GM19240 (cell line): ENCODE measurements at regions not wholly inside any gene's neighbourhood (a gene's known extent, or its start where the extent isn't known, plus 50 kb on each side); places are given as distances from the start of the nearest gene placed in this dataset.

ENCODE experiments used
- DNase-seq: peaks from one replicate; pipeline ENCODE4 v3.0.0; 2011; ENCODE audit warnings: low spot score; ENCODE audit not compliant: insufficient read length

DNA sequence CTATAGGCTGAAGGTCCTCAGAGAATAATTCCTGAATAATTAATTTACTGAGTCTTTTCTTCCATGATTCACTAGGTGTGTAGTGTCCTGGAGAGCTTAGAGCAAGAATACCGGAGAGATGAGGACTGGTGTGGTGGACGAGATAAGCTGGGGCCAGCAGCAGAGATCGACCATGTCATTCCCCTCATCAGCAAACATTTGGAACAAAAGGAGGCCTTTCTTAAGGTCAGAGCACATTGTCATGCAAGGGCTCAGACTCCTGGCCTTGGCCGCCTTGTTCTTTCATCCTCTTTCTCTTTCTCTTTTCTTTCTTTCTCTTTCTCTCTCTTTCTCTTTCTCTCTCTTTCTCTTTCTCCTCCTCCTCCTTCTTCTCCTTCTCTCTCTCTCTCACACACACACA is 291.4 kb upstream of the UMPS start:
- no peak for DNase-seq

DNA sequence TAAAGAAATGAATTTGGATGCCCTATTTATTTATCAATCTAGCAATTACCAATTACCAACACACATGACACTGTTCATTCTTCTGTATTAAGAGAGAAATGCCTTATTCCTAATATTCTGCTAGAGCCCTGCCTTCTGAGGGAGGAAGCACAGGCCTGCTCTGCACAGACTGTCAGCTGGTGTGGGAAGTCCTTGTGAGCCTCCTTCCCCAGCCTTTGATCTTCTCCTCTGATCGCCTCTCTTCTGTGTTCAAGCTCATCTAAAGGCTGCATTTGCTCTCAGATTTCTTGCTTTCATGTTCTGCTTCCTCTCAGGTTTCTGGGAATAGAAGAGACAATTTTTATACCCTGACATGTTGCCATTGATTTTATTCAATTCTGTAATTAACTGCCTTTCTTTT is 290.6 kb upstream of the UMPS start:
- no peak for DNase-seq

DNA sequence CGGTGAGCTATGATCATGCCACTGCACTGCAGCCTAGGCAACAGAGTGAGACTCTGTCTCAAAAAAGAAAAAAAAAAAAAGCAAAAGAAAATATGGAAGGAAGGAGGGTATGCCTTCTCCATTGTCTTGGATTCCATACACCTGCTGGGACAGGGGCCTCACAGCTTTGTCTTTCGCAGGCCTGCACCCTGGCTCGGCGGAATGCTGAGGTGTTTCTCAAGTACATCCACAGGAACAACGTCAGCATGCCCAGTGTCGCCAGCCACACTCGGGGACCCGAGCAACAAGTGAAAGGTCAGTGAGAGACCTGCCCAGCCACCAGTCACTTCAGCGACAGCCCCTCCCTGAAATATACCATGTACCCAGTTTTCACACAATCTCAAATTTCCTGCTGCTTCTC is 288.5 kb upstream of the UMPS start:
- DNase-seq, result no peak

DNA sequence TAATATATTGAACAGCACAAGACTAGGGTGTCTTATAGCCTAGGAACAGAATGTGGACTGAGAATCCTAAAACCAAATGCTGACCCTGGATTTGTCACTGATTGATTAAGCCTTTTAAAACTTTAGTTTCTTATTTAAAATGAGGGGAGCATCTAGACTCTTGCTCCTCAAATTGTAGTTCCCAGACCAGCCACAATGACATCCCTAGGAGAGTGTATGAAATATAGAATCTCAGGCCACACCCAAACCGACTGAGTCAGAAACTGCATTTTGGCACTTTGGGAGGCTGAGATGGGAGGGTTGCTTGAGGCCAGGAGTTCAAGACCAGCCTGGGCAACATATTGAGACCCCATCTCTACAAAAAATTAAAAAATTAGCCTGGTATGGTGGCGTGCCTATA is 287.8 kb upstream of the UMPS start:
- DNase-seq, result no peak

DNA sequence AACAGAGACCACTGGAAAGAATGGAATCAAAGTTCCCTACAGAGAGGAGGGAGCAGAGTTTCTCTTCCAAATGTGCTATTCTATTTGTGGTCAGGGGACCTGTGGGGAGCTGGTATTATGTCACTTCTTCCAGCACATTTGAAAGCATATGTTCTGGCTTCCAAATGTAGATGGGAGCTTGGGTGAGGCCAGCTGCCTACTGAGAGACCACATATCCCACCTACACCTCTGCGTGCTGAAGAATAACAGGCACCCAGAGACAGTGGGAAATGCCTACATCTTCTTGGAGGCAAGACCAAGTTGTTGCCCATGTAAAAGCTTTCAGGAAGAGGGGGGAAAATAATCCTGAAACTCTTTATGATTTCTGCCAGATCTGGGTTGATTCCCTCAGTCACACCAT is 286.8 kb upstream of the UMPS start:
- DNase-seq, result no peak

DNA sequence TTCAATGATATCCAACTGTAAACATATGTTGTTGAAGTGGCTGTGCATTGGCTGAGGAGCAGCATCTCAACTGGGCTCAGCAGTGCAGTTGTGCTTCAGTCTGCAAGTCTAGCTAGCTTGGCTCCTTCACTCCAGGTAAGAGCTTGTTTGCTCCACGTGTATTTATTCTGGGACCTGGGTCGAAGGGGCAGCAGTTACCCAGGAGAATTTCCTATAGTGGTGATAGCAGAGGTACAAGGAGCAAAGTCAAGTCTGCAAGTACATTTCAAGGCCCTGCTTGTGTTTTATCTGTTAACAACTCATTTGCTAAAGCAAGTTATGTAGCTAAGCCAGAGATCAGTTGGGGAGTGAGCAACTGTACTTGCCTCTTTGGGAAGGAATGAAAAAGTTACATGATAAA is 286.2 kb upstream of the UMPS start:
- DNase-seq, result no peak

DNA sequence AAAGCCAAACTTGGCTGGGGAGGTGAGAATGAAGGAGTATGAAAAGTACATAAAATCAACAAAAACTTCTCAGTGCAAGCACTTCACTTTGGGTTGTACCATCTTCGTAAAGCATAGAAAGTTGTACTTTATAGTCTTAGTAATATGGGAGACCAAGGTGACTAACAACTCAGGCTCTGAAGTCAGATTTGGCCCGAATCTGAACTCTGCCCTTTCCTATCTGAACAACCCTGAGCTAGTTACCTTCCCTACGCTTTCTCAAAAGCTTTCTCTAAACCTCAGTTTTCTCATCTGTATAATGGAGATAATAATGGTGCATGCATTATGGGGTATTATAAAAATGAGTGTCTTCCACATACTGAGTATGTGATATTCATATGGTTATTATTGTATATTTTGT is 285.4 kb upstream of the UMPS start:
- DNase-seq, result no peak

DNA sequence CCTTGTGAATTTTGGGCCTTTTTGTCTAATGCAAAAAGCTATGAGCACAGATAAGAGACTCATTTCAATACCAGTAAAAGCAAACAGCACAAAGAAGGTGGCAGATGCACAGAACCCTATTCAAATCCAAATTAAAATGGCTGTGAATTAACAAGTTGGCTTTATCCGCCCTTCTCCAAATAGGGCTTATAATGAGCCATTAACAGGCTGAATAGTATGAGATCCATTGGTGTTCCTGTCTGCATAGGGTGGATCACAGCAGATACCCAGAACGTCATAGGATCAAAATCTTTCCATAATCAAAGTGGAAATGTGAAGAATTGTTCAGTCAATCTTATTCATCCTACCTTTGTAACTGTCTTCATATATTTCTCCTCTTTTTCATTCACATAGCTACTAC is 282.4 kb upstream of the UMPS start:
- DNase-seq, result no peak

DNA sequence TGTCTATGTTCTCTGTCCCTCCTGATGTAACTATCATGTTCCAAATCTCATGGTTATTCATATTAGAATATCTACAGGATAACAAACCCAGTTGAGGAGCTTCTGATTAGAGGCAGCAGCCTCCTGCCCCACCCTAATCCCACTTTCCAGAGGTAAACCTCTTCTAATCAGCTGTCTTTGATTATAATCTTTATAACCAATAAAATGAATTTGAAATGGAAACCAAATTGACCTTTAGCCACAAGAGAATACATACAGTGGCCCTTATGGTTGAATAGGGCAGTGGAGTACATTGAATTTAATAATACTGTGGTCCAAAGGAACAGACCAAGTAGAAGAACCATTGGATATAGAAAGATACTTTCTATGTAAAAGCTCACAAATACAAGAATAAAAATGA is 281.3 kb upstream of the UMPS start:
- no peak for DNase-seq

DNA sequence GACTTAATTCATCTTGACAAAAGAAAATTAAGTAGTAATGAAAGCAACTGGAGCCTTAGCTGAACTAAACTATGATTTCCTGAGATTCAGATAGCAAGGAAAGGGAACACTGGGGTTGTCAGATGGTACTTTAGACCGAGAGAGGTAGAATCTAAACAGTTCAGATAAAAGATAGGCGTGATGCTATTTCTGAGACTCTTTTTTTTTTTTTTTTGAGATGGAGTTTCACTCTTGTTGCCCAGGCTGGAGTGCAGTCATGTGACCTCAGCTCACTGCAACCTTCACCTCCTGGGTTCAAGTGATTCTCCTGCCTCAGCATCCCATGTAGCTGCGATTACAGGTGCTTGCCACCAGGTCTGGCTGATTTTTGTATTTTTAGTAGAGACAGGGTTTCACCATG is 279.9 kb upstream of the UMPS start:
- DNase-seq, result no peak

DNA sequence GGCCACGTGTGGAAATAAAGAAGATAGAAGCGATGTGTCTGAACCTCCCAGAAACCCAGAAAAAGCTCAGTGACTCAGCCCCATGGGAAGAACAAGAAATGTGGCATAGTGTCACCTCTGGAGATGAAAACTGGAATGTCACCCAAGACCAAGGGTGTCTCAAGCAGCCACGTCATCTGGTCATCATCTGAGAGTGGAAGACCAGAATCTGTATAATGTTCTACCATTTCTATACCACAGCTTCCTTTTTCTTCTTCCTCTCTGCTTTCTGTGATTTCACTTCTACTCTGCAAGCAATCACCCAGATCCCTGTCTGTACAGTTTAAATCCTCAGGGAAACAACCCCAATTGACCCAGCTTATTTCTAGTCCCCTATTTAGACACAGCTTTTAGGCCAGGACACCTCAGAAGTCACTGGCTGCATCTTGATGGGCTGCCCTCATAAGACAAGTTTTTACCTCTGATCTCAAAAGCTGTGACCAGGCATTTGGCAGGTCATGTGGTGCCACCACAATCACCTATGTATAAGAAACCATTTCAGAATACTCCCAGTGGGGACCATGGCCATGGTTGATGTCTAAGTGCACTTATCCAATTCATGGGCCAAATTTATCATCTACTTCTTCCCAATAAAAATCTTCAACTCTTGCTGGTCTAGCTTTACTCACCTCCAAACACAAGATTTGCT is 278.5 kb upstream of the UMPS start:
- no peak for DNase-seq

DNA sequence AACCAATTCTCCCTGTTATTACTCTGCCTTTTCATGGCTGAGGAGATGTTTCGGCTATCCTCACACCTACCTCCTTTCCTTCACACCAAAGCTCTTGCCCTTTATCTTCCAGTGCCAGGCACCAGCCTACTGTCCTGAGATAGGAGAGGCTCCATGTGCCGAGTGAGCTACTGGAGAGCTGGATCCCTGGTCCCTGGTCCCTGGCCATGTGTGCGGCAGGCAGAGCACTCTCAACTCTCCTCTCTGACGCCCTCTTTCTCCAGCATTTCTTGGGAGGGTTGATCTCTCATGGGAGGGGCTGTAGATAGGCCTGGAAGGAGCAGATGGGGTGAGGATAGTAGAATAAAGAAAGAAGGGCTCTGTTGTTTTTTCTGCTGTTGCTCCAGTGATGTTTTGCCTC is 277.1 kb upstream of the UMPS start:
- no peak for DNase-seq

DNA sequence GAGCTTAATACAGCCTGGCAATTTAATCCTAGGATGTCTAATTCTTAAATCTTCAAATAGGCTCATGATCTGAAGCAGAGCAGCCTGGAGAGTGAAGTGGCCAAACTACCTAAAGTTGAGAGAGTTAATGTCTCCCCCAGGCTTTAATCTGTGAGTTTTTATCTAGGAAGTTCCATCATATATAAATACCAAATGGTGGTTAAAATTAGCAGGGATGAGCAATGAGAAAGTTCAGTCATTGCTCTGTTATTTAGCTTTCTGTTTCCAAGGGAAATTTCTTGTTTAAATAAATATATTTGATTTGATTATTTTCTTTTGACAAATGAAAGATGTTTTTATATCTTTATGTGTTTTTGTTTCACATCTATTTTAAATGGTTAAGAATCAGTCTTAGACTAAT is 274.4 kb upstream of the UMPS start:
- no peak for DNase-seq

DNA sequence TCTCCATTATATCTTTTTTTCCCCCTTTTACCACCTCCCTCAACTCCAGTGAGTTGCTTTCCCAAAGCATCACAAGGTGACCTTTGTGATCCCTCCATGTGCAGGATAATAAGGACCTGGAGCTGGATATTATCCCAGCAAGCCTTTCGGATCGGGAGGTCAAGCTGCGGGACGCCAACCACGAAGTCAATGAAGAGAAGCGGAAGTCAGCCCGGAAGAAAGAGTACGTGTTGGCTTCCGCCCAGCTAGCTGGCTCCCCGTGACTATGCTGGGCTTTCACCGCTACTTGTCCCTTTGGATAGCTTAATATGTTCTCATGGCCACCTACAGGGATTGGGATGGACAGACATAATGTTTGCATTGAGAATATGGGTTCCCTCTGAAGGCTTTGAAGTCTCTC is 273.7 kb upstream of the UMPS start:
- DNase-seq, result no peak

DNA sequence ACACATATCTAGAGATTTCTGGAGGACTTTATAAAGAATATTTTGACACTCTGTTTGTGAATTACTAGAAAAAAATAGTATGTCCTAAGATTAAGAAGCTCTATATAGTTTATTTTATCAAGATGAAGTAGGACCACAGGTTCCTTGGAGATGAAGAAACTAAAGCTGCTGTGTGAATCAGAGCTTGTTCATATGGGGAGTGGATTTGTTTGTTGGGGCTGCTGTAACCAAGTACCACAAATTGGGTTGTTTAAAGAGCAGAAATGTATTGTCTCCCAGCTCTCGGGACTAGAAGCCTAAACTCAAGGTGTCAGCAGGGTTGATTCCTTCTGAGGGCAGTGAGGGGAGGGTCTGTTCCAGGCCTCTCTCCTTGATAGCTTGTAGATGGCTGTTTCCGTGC is 270.6 kb upstream of the UMPS start:
- no peak for DNase-seq

DNA sequence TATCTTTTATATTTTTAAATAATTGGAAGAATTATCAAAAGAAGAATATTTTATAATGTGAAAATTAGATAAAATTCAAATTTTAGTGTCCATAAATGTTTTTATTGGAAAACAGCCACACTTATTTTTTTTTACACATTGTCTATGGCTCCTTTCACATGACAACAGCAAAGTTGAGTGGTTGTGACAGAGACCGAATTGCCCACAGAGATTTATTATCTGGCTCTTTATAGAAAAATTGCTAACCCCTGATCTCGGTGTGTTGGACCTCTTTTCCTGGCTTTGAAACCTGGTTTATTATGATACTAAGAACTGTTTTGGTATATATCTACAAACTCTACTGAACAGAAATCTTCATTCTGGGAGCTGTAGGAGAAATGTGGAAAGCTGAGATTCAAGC is 269.1 kb upstream of the UMPS start:
- no peak for DNase-seq

DNA sequence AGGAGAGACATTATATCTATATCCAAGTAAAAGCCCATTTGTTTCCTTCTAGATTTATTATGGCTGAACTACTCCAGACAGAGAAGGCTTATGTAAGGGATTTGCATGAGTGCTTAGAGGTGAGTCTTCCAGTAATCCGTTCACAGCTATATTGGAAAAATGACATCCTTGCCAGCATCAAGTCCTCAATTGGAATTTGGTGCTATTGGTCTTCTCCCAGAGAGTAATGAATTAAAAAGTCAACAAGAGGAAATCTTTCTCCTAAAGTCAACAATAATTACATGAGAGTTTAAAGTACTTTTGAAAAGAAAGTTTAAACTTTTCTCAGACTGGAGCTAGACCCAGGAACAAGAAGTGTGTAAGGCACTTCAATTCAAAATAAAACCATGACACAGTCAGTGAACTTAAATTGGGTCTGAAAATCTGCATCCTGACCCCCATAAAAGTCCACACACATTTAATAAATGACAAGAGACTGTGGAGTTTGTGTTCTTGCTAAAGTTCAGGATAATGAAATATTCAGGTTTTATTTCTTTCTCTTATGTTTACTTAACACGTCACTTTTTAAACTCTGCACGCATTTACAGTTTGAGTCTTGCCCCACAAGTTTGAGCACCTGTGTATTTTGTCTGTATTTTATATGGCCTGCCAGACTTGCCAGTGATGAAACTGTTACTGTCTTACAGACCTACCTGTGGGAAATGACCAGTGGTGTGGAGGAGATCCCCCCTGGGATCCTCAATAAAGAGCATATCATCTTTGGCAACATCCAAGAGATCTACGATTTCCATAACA is 268.2 kb upstream of the UMPS start:
- DNase-seq, result no peak

DNA sequence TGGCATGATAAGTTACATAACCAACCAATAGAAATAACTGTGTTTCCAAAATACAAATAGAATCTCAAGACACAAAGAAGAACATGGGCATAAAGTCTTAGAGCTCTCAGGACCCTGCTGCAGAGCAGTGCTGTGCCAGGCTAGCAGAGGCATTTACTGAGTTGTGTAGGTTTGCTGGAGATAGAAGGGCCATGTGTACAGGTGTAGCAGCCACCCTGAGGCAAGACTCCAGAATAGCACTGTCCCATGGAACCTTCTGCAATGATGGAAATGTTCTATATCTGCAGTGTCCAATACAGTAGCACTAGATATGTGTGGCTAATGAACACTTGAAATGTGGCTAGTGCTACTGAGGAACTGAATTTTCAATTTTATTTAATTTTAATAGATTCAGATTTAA is 267.0 kb upstream of the UMPS start:
- no peak for DNase-seq

DNA sequence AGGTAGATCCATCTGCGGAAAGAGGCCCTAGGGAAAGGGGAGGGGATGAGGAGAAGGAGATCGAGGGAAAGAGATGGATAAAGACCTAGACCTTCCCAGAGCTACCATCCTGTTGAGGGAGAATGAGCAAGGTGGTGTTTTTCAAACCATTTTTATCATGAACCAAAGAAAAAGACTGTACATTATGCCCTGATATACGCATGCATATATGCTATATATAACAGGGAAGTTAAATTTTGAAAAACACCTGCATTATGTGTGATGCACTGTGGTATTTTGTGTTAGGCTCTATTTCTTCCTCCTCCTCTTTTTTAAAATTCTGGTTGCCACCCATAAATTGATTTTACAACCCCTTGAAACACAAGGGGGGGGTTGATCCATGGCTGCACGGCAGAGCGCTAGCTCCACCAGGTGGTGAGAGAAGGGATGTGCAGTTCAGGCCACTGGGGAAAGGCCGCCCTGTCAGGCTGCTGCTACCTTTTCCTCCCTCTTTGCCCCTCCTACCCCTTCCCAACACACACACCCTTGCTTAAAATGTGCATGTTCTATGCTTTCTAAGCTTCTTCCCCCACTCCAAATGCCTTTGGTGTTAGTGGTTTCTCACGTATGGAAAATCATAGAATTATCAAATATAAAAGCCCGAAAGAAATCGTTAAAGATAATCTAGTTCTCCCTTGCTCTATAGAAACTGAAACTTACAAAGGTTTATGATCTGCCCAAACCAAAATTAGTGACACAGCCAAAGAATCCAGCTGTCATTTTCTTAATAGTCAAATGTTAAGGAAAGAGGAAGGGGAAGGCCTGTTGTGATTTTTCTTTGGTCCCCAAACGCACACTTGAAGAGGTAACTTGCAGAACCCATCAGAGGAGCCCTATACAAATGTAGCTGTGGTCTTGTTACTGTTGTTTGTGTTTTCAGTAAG is 262.0 kb upstream of the UMPS start:
- peak; percentile 65 for DNase-seq

DNA sequence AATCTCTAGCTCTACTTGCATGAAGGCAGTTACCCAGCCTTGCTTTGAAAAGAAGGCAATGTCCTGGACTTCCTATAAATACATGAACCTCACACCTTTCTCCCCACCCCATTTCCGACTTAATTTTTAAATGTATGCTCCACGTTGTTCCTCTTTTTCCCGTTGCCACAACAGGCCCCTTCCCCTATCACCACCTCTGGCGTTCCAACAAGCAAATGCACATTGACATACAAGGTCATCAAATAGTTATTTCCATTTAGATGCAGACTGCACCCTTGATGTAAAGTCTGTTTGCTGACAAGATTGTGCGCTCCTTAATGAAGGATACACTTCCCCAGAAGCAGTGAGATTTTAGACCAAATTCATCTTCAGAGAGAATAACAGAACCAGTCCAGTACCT is 260.7 kb upstream of the UMPS start:
- no peak for DNase-seq

DNA sequence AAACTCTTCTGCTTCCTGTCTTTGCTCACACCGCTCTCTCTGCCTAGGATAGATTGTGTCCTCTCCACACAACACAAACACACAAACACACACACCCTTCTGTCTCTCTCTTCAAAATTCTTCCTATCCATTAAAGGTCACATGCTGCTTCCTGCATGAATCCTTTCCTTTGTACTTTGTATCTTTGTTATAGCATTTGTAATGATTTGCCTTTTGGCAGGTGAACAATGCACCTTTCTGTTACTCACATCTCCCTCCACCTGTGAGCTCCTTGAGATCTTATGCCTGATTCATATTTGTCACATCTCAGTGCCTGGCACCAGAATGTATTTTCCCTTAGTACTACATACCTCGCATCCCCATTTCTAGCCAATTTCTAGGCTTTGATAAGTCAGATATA is 251.4 kb upstream of the UMPS start:
- no peak for DNase-seq

DNA sequence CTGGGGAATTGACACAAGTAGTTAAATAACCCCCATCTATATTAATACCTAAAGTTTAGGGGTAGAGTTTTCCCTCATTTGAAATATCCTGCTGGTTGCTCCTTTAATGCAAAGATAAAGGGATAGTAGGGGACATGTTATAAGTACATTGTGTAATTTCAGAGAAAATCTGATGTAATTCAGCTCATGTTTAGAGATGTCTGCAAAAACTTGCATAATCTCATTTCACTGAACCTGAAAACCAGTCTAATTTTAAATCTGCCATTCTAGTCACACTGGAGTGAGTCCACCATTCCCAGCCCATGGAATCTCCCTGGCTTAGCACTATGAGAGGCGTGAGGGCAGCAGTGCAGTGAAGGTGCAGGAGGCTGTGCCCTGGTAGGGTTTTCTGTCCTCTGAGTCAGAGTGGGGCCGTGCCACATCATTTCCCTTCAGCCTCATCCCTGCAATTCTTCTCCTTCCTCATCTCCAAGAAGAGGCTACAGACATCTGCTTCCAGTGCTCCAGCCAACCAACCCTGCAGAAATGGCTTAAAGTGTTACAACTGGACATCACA is 246.3 kb upstream of the UMPS start:
- no peak for DNase-seq
